ENCODE measurements at regions not wholly inside any gene's neighbourhood (a gene's known extent, or its start where the extent isn't known, plus 50 kb on each side); places are given as distances from the start of the nearest gene placed in this dataset.

GRCh38 chr3:80997622-80998021 is 763.8 kb downstream of the GBE1 start:
- TF ChIP-seq CTCF (IDR thresholded peaks at IDR 0.05) (no peak), POLR2A (IDR thresholded peaks at IDR 0.05) (no peak)

Measured in prostate gland (tissue), 2 donors.